AG09319 (cell line): ENCODE measurements at regions not wholly inside any gene's neighbourhood (a gene's known extent, or its start where the extent isn't known, plus 50 kb on each side); places are given as distances from the start of the nearest gene placed in this dataset.
A peak's percentile ranks its signal among the peaks of the same experiment; 100 is the strongest.

Source experiments
- DNase-seq: peaks from one replicate; pipeline ENCODE4 v3.0.0-alpha.2; 2010; ENCODE audit warnings: low read depth; ENCODE audit errors: extremely low read depth
- CTCF ChIP-seq: IDR thresholded peaks from 2 replicates; pipeline ENCODE4 v1.5.1; 2011; ENCODE audit warnings: low read depth, mild to moderate bottlenecking, inconsistent platforms, low read length, moderate library complexity

- no peak for DNase-seq
- TF ChIP-seq CTCF: no peak
Measured at GRCh38 chr6:44006872-44007303, 120.4 kb downstream of the MRPL14 start.

- no peak for TF ChIP-seq CTCF
- DNase-seq: no peak
Measured at GRCh38 chr6:44006123-44006871, 121.0 kb downstream of the MRPL14 start.

- TF ChIP-seq CTCF: no peak
- no peak for DNase-seq
Measured at GRCh38 chr6:44005507-44005903, 121.7 kb downstream of the MRPL14 start.

GRCh38 chr6:44004625-44005506 lies 122.4 kb downstream of the MRPL14 start:
- peak; percentile 31 for TF ChIP-seq CTCF
- no peak for DNase-seq

GRCh38 chr6:44004136-44004535 lies 123.1 kb downstream of the MRPL14 start:
- no peak for DNase-seq
- TF ChIP-seq CTCF: no peak

GRCh38 chr6:44003345-44004061 lies 123.7 kb downstream of the MRPL14 start:
- no peak for DNase-seq
- no peak for TF ChIP-seq CTCF
